Esophagus squamous epithelium (tissue), 5 donors: ENCODE measurements at regions not wholly inside any gene's neighbourhood (a gene's known extent, or its start where the extent isn't known, plus 50 kb on each side); places are given as distances from the start of the nearest gene placed in this dataset.

Experiments used
- DNase-seq: peaks from one replicate; lab custom pipeline; 2025; lab: John Stamatoyannopoulos, UW
- H3K27ac ChIP-seq, 4 donors: fragments of 200-600 bp; sonication (generic); one replicate each; pipeline ENCODE4 v1.5.1; 2016 to 2019; ENCODE audit warnings: mild to moderate bottlenecking in 1 of 4
- H3K27me3 ChIP-seq, 4 donors: fragments of 200-600 bp; sonication (generic); 1 replicate in 3 of 4; 2 replicates in 1 of 4; pipeline versions ENCODE4 v1.5.1 to v1.6.0; 2017 to 2021; ENCODE audit warnings: antibody characterized with exemption in 1 of 4
- H3K36me3 ChIP-seq, 3 donors: fragments of 200-600 bp; sonication (generic); one replicate each; pipeline ENCODE4 v1.5.1; 2016 to 2019
- H3K4me1 ChIP-seq, 3 donors: fragments of 200-600 bp; sonication (generic); one replicate each; pipeline ENCODE4 v1.5.1; 2017 to 2019
- H3K4me3 ChIP-seq, 4 donors: fragments of 200-600 bp; sonication (generic); 1 replicate in 3 of 4; 2 replicates in 1 of 4; pipeline ENCODE4 v1.5.1; 2016 to 2019; ENCODE audit warnings: mild to moderate bottlenecking in 2 of 4, moderate library complexity in 1 of 4
- H3K9me3 ChIP-seq, 3 donors: fragments of 200-600 bp; sonication (generic); one replicate each; pipeline ENCODE4 v1.5.1; 2016 to 2019
- CTCF ChIP-seq, 6 experiments: fragments of 450-650 bp in 4 of 6; fragments of 200-600 bp in 2 of 6; sonication (generic) in 2 of 6; IDR thresholded peaks; one replicate each; pipeline ENCODE4 v1.5.1; 2016 to 2019; ENCODE audit warnings: antibody characterized with exemption in 6 of 6, mild to moderate bottlenecking in 4 of 6, moderate library complexity in 4 of 6
- POLR2A ChIP-seq, 4 donors: fragments of 450-650 bp; IDR thresholded peaks; one replicate each; pipeline ENCODE4 v1.6.1; 2017; ENCODE audit warnings: antibody characterized with exemption in 4 of 4, mild to moderate bottlenecking in 4 of 4, moderate library complexity in 3 of 4
- WGBS, 2 donors: methylation state at CpG; one replicate each; pipeline ENCODE4 v1.1.5; 2018; 5-methylcytosine and 5-hydroxymethylcytosine counted together
- intact Hi-C: fragments of 100-400 bp; cut with DNase I; formaldehyde crosslinking; loops from one replicate; pipeline ENCODE4 v1.15.0; 2022
- donor health status: DM: yes; HTN: yes; CAD: no.

DNA sequence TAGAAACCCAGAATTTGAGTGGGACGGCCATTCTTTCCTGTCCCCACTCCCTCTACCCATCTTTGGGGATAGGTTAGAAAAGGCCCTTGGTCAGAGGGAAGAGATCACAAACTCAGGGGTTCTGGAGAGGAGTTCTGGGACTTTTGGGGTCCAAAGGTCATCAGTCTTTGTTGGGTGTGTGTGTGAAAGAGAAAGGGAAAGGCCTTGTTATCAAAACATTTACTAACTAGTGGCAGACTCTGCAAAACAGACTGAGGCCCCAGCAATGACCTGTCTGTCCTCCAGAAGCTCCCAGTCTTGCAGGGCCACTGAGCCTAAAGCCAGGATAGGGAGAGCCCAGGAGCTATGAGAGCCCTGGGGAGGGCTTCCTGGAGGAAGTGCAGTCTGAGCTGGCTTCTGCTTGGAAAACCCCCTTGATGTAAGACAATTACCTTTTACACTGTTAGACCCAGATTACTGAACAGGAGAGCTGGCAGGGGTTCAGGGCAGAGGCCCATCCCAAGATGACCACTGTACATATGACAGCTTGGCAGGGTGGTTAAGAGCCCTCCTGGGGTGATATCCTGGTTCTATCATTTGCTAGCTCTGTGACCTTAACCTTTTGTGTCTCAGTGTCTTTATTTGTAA lies 429.1 kb upstream of the CCDC196 start:
- intact Hi-C loops = no loop called here
- WGBS, 2 donors = 75 to 100% methylated on average over 1 of the region's 1 CpG

DNA sequence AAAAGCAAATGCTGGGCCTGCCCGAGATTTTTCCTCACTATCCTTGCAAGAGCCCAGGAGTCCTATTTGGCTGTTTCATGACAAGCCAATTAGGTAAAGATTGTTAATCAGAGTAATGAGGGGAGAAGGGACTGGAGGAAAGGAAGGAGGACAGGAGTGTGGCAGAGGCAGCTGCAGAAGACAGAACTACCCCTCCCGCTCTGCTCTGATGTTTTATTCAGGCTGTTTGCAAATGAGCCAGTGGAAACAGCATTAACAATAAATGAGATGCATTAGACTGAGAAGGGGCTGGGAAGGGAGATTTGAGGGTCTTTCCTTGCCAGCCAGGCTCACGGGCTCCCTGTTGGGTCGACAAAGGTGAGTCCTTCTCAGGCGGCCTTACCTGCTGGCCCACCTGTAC lies 421.0 kb upstream of the CCDC196 start:
- WGBS, 2 donors = 89 to 90% methylated on average over 5 of the region's 5 CpGs
- Histone ChIP-seq H3K4me3 (no peak overlapping the region), H3K27me3 (no peaks in the 10 kb centered on the region), H3K9me3 (no peaks in the 10 kb centered on the region), H3K36me3 (no peaks in the 10 kb centered on the region), H3K4me1 (no peaks in the 10 kb centered on the region), H3K27ac (no peak overlapping the region)
- TF ChIP-seq POLR2A (IDR thresholded peaks at IDR 0.05) (no peak), CTCF (IDR thresholded peaks at IDR 0.05) (no peak)
- intact Hi-C loops = no loop called here
- no peak for DNase-seq

More for the DNA sequence above, 429.1 kb upstream of the CCDC196 start:
- H3K4me3 ChIP-seq = no peak overlapping the region
- H3K9me3 ChIP-seq = peaks cover 0 to 3% (median 0%) of the 10 kb centered on the region in 3 donors
- H3K27ac ChIP-seq = no peak overlapping the region
- no peaks in the 10 kb centered on the region for H3K27me3 ChIP-seq
- TF ChIP-seq CTCF (IDR thresholded peaks at IDR 0.05) (no peak), POLR2A (IDR thresholded peaks at IDR 0.05) (no peak)
- no peaks in the 10 kb centered on the region for H3K36me3 ChIP-seq
- DNase-seq = no peak
- H3K4me1 ChIP-seq = no peaks in the 10 kb centered on the region

GRCh38 chr14:66066981-66067776 lies 419.0 kb upstream of the CCDC196 start:
- Histone ChIP-seq H3K4me1 (no peaks in the 10 kb centered on the region), H3K27me3 (peaks cover 0 to 7% (median 0%) of the 10 kb centered on the region in 4 donors), H3K36me3 (no peaks in the 10 kb centered on the region), H3K4me3 (no peak overlapping the region), H3K27ac (no peak overlapping the region), H3K9me3 (no peaks in the 10 kb centered on the region)
- 64 to 78% methylated on average over 9 of the region's 9 CpGs for WGBS, 2 donors
- intact Hi-C loops = no loop called here
- no peak for DNase-seq
- TF ChIP-seq POLR2A (IDR thresholded peaks at IDR 0.05) (no peak), CTCF (IDR thresholded peaks at IDR 0.05) (no peak)

GRCh38 chr14:66069036-66069435 lies 417.1 kb upstream of the CCDC196 start:
- peaks cover 0 to 7% (median 0%) of the 10 kb centered on the region in 4 donors for H3K27me3 ChIP-seq
- no peaks in the 10 kb centered on the region for H3K36me3 ChIP-seq
- intact Hi-C loops = no loop called here
- no peak for DNase-seq
- no peaks in the 10 kb centered on the region for H3K4me1 ChIP-seq
- no peak for TF ChIP-seq CTCF (IDR thresholded peaks at IDR 0.05)
- H3K4me3 ChIP-seq = no peak overlapping the region
- no peak overlapping the region for H3K27ac ChIP-seq
- no peaks in the 10 kb centered on the region for H3K9me3 ChIP-seq
- 83 to 90% methylated on average over 2 of the region's 2 CpGs for WGBS, 2 donors

DNA sequence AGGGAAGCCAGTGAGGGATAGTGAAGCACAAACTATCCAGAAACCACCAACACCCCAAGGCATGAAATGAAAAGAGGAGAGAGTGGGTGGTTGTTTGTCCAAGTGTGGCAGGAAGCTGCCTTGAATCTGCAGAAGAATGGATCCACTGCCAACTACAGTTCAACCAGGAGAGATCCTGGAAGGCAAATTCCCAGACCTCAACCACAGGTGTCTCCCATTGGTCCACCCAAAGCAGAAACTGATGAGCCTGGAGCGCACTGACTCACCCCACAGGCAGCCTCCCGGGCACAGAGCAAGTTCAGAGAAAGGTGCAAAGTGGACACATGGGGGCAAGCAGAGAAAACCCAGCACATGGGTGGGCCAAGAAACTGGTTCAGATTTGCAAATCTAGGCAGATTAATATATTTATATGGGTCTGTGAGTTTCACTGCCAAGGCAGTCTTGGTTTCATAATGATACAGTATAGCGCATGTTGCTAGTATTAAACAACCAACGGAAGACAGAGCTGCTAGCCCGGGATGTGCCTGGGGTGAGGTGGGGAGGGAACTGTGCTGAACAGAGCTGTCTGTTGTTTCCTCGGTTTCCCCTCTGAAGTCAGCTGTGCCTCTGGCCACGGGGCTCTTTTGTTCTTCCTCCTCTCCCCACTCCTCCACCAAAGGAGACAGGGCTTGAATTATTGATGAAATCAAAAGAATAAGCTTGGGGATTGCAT lies 416.2 kb upstream of the CCDC196 start:
- Histone ChIP-seq H3K27ac (no peak overlapping the region), H3K9me3 (no peaks in the 10 kb centered on the region), H3K36me3 (no peaks in the 10 kb centered on the region), H3K4me3 (no peak overlapping the region), H3K27me3 (peaks cover 0 to 7% (median 0%) of the 10 kb centered on the region in 4 donors), H3K4me1 (no peaks in the 10 kb centered on the region)
- 57 to 64% methylated on average over 7 of the region's 7 CpGs for WGBS, 2 donors
- no peak for TF ChIP-seq POLR2A (IDR thresholded peaks at IDR 0.05)
- TF ChIP-seq CTCF (IDR thresholded peaks at IDR 0.05) = no peak
- no peak for DNase-seq
- intact Hi-C loops = no loop called here
